HepG2 (cell line): ENCODE measurements at regions not wholly inside any gene's neighbourhood (a gene's known extent, or its start where the extent isn't known, plus 50 kb on each side); places are given as distances from the start of the nearest gene placed in this dataset.

Source experiments
- ATAC-seq: fragments of 200-7000 bp; cut with Tn5 transposase; 3 replicates; pipeline ENCODE4 v1.9.1; 2020; ENCODE audit warnings: mild to moderate bottlenecking, moderate library complexity
- BruUV-seq: library from RNA; stranded (reverse); fragments of 400-500 nt; replicated peaks from 2 replicates; lab custom pipeline; 2021; lab: Mats Ljungman, UMichigan
- CTCF ChIA-PET: fragments of 300-600 bp; formaldehyde crosslinking; extraction: SDS; loops from one replicate; lab custom pipeline; 2021; ENCODE audit warnings: low total read pairs, inconsistent platforms, low intra/inter-chr PET ratio; lab: Yijun Ruan, JAX
- POLR2A ChIA-PET: fragments of 350-600 bp; sonication (Branson Sonifier 250); formaldehyde crosslinking; loops from one replicate; lab custom pipeline; 2020; ENCODE audit warnings: antibody characterized with exemption, inconsistent platforms; lab: Yijun Ruan, JAX
- DNase-seq: peaks from one replicate; pipeline ENCODE4 v3.0.0-alpha.2; 2015; ENCODE audit warnings: low spot score
- FAIRE-seq: peaks from 3 replicates; lab custom pipeline; 2011; peaks lifted over from hg19 to GRCh38; lab: Jason Lieb, UNC
- H2AFZ ChIP-seq: one replicate; pipeline ENCODE4 v1.6.1; 2011; ENCODE audit warnings: low read length, inconsistent platforms
- H3K27ac ChIP-seq: fragments of 300-600 bp; 3 replicates; pipeline ENCODE4 v1.8.0; 2011; ENCODE audit warnings: mixed run types, mild to moderate bottlenecking, mixed read lengths, low read length, inconsistent platforms; ENCODE audit not compliant: insufficient read depth; ENCODE audit errors: extremely low read length
- H3K27me3 ChIP-seq, 2 experiments: fragments of 200-600 bp in 1 of 2; 2 replicates in 1 of 2; 3 replicates in 1 of 2; pipeline versions ENCODE4 v1.6.0 to v1.8.0; 2011; ENCODE audit warnings: low read length in 2 of 2, mild to moderate bottlenecking in 2 of 2, moderate library complexity in 2 of 2, inconsistent platforms in 1 of 2; ENCODE audit not compliant: insufficient read depth in 2 of 2, control insufficient read depth in 1 of 2
- H3K36me3 ChIP-seq, 2 experiments: fragments of 200-600 bp in 1 of 2; replicated peaks in 1 of 2; 2 replicates in 1 of 2; 3 replicates in 1 of 2; pipeline versions ENCODE4 v1.5.1 to v1.8.0; 2011; ENCODE audit warnings: low read length in 2 of 2, inconsistent platforms in 1 of 2; ENCODE audit not compliant: insufficient read depth in 2 of 2, control insufficient read depth in 1 of 2
- H3K4me1 ChIP-seq: 2 replicates; pipeline ENCODE4 v1.5.1; 2012; ENCODE audit warnings: low read length, inconsistent platforms; ENCODE audit not compliant: insufficient read depth
- H3K4me2 ChIP-seq: 2 replicates; pipeline ENCODE4 v1.6.0; 2011; ENCODE audit warnings: low read depth, low read length, inconsistent platforms
- H3K4me3 ChIP-seq, 3 experiments: fragments of 200-600 bp in 1 of 3; sonication (generic), shearing (Covaris generic) in 1 of 3; replicated peaks in 1 of 3; 2 replicates each; pipeline ENCODE4 v1.5.1; 2011 to 2016; ENCODE audit warnings: low read length in 3 of 3, inconsistent platforms in 2 of 3, low read depth in 2 of 3, mild to moderate bottlenecking in 2 of 3, control low read depth in 1 of 3, mixed read lengths in 1 of 3; ENCODE audit not compliant: insufficient read depth in 1 of 3
- H3K79me2 ChIP-seq: one replicate; pipeline ENCODE4 v1.6.1; 2011; ENCODE audit warnings: low read length, inconsistent platforms; ENCODE audit not compliant: insufficient read depth
- H3K9ac ChIP-seq: 2 replicates; pipeline ENCODE4 v1.6.0; 2011; ENCODE audit warnings: mild to moderate bottlenecking, low read depth, low read length, inconsistent platforms; ENCODE audit not compliant: insufficient read depth
- H3K9me3 ChIP-seq: 2 replicates; pipeline ENCODE4 v1.5.1; 2012; ENCODE audit warnings: mild to moderate bottlenecking, low read length
- H4K20me1 ChIP-seq: 2 replicates; pipeline ENCODE4 v1.6.0; 2011; ENCODE audit warnings: inconsistent platforms, mild to moderate bottlenecking, low read length, moderate library complexity; ENCODE audit not compliant: insufficient read depth
- ATRX ChIP-seq: sonication (generic); formaldehyde crosslinking; IDR thresholded peaks from 2 replicates; pipeline ENCODE4 v1.4.0; 2020; ENCODE audit warnings: missing genetic modification reagents, borderline replicate concordance
- FOSL2 ChIP-seq: sonication (generic); formaldehyde crosslinking; IDR thresholded peaks from 2 replicates; pipeline ENCODE4 v1.4.0; 2020; ENCODE audit warnings: missing genetic modification reagents
- FOXC1 ChIP-seq: sonication (generic); formaldehyde crosslinking; IDR thresholded peaks from 2 replicates; pipeline ENCODE4 v1.8.0; 2022; ENCODE audit warnings: mild to moderate bottlenecking, missing genetic modification reagents, borderline replicate concordance
- HIC2 ChIP-seq: sonication (generic); formaldehyde crosslinking; IDR thresholded peaks from 2 replicates; pipeline ENCODE4 v1.9.0; 2022; ENCODE audit warnings: low read depth, missing genetic modification reagents
- MATR3 ChIP-seq: sonication (generic); formaldehyde crosslinking; IDR thresholded peaks from 2 replicates; pipeline ENCODE4 v1.4.0; 2020; ENCODE audit warnings: missing genetic modification reagents
- MLX ChIP-seq: IDR thresholded peaks from 2 replicates; pipeline ENCODE4 v1.6.1; 2016
- POLR2G ChIP-seq: fragments of 200-400 bp; formaldehyde crosslinking; IDR thresholded peaks from 2 replicates; pipeline ENCODE4 v1.6.1; 2018; ENCODE audit warnings: mild to moderate bottlenecking, low read depth, low read length, moderate library complexity
- RXRB ChIP-seq: IDR thresholded peaks from 2 replicates; pipeline ENCODE4 v1.6.1; 2016; ENCODE audit warnings: borderline replicate concordance, missing genetic modification reagents, missing compliant biosample characterization
- SOX13 ChIP-seq, 3 experiments: fragments of 450-650 bp in 1 of 3; sonication (generic) in 1 of 3; formaldehyde crosslinking in 1 of 3; IDR thresholded peaks in 2 of 3; conservative IDR thresholded peaks in 1 of 3; 2 replicates each; pipeline versions ENCODE4 v1.5.0 to v1.6.1; 2016 to 2020; ENCODE audit warnings: antibody characterized with exemption in 1 of 3, mild to moderate bottlenecking in 1 of 3, missing compliant biosample characterization in 1 of 3, missing genetic modification reagents in 1 of 3, moderate library complexity in 1 of 3
- ZBTB33 ChIP-seq: sonication (generic); formaldehyde crosslinking; IDR thresholded peaks from 2 replicates; pipeline ENCODE4 v1.4.0; 2020; ENCODE audit warnings: missing genetic modification reagents
- ZBTB8A ChIP-seq: sonication (generic); formaldehyde crosslinking; IDR thresholded peaks from 2 replicates; pipeline ENCODE4 v1.4.0; 2020; ENCODE audit warnings: mild to moderate bottlenecking, low read depth, missing genetic modification reagents, borderline replicate concordance
- ZNF326 ChIP-seq: sonication (generic); formaldehyde crosslinking; IDR thresholded peaks from 2 replicates; pipeline ENCODE4 v1.4.0; 2020; ENCODE audit warnings: missing genetic modification reagents, borderline replicate concordance
- ZNF781 ChIP-seq: sonication (generic); formaldehyde crosslinking; IDR thresholded peaks from 2 replicates; pipeline ENCODE4 v1.5.1; 2020; ENCODE audit warnings: borderline replicate concordance, mild to moderate bottlenecking, missing genetic modification reagents; ENCODE audit errors: not compliant biosample characterization
- WGBS: methylation state at CpG from one replicate; pipeline ENCODE4 v1.1.6; 2017; ENCODE audit warnings: low lambda C conversion rate; 5-methylcytosine and 5-hydroxymethylcytosine counted together
- in situ Hi-C: cut with HindIII; loops from 2 replicates; pipeline ENCODE4 v1.10.0; 2017; ENCODE audit warnings: low pct_unique_long_range_greater_than_20kb; ENCODE audit not compliant: extremely low pct_ligation_motif_present
- intact Hi-C: fragments of 100-400 bp; cut with micrococcal nuclease; formaldehyde crosslinking; loops from one replicate; pipeline ENCODE4 v1.10.0; 2022; ENCODE audit not compliant: unreplicated experiment

- Histone ChIP-seq H3K79me2 (no peaks in the 10 kb centered on the region), H3K4me1 (no peaks in the 10 kb centered on the region), H3K36me3 (no peaks in the 10 kb centered on the region), H3K27ac (no peak overlapping the region), H3K4me3 (no peak overlapping the region), H4K20me1 (no peaks in the 10 kb centered on the region), H3K4me2 (no peak overlapping the region), H3K9me3 (peaks cover 27% of the 10 kb centered on the region), H3K27me3 (0 out of 5 replicates have a peak, but pooled peaks cover 0 to 6% of the 10 kb centered on the region in 2 experiments), H3K9ac (no peak overlapping the region), H2AFZ (no peak overlapping the region)
- TF ChIP-seq RXRB (CRISPR knock-in tag), result no peak
- TF ChIP-seq ZBTB33 (CRISPR knock-in tag), result 0 out of 2 replicates have a peak, but pooled peaks have one; percentile 24
- no peak for TF ChIP-seq SOX13 (IDR thresholded peaks at IDR 0.05)
- peak in 1 of 2 experiments; percentile 30; a peak in 1 of 4 replicates for TF ChIP-seq SOX13 (CRISPR knock-in tag; conservative IDR thresholded peaks at IDR 0.05 in 1 of 2, IDR thresholded peaks at IDR 0.05 in 1 of 2)
- TF ChIP-seq FOSL2 (CRISPR knock-in tag), result peak; percentile 57; the same call in 1 of the 2 replicates
- no TSS peak for BruUV-seq
- FAIRE-seq (no peak), ATAC-seq (no peak), DNase-seq (peak; percentile 2)
- POLR2A ChIA-PET, result no interaction called here
- in situ Hi-C loops (no loop called here), intact Hi-C loops (no loop called here)
- CTCF ChIA-PET, result no interaction called here
- WGBS, result 40% methylated on average over 23 of the region's 26 CpGs
Observed at GRCh38 chr5:3310541-3311261, 284.9 kb upstream of the IRX1 start.

GRCh38 chr5:3309538-3309937, 286.1 kb upstream of the IRX1 start:
- H3K9me3 ChIP-seq, result peaks cover 27% of the 10 kb centered on the region
- no peaks in the 10 kb centered on the region for H3K79me2 ChIP-seq
- H3K4me1 ChIP-seq, result no peaks in the 10 kb centered on the region
- H2AFZ ChIP-seq, result no peak overlapping the region
- H3K36me3 ChIP-seq, result no peaks in the 10 kb centered on the region
- no peak overlapping the region for H3K4me3 ChIP-seq
- BruUV-seq, result no TSS peak
- no peak overlapping the region for H3K9ac ChIP-seq
- H3K27me3 ChIP-seq, result peaks cover 0 to 8% of the 10 kb centered on the region in 2 experiments; a peak in 1 of 5 replicates
- H3K27ac ChIP-seq, result no peak overlapping the region
- WGBS, result 2% methylated on average over 4 of the region's 10 CpGs
- ChIA-PET CTCF (no interaction called here), POLR2A (no interaction called here)
- no peaks in the 10 kb centered on the region for H4K20me1 ChIP-seq
- intact Hi-C loops (no loop called here), in situ Hi-C loops (no loop called here)
- no peak for DNase-seq
- no peak for ATAC-seq
- no peak overlapping the region for H3K4me2 ChIP-seq
- no peak for FAIRE-seq
- TF ChIP-seq ATRX (CRISPR knock-in tag) (no peak), MATR3 (CRISPR knock-in tag) (no peak), HIC2 (CRISPR knock-in tag) (no peak), POLR2G (no peak), FOXC1 (CRISPR knock-in tag) (no peak), ZNF781 (no peak), MLX (no peak), ZNF326 (no peak), ZBTB8A (CRISPR knock-in tag) (no peak)
